ENCODE measurements at regions not wholly inside any gene's neighbourhood (a gene's known extent, or its start where the extent isn't known, plus 50 kb on each side); places are given as distances from the start of the nearest gene placed in this dataset.

- H3K36me3 ChIP-seq (ENCODE audit: insufficient read depth, low read length), result no peaks in the 10 kb centered on the region
- H3K9me3 ChIP-seq (ENCODE audit: low read length), result no peaks in the 10 kb centered on the region
- no peaks in the 10 kb centered on the region for H4K20me1 ChIP-seq (ENCODE audit: insufficient read depth)
- no peaks in the 10 kb centered on the region for H3K27me3 ChIP-seq (ENCODE audit: insufficient read depth, low read depth, low read length)
- no peak overlapping the region for H2AFZ ChIP-seq (ENCODE audit: low read depth, low read length)
- no peak overlapping the region for H3K27ac ChIP-seq (ENCODE audit: low read length)
- H3K9ac ChIP-seq (ENCODE audit: low read length), result no peak overlapping the region
- no peaks in the 10 kb centered on the region for H3F3A ChIP-seq (ENCODE audit: insufficient read depth, low read length, poor library complexity, severe bottlenecking)
- H3K79me2 ChIP-seq (replicated peaks; ENCODE audit: insufficient read depth, low read length), result no peaks in the 10 kb centered on the region
- no peak overlapping the region for H3K4me2 ChIP-seq (ENCODE audit: low read length)
- no peaks in the 10 kb centered on the region for H3K9me2 ChIP-seq (ENCODE audit: insufficient read depth, low read length)
- TF ChIP-seq CTCF (IDR thresholded peaks at IDR 0.05; ENCODE audit: poor library complexity, severe bottlenecking) (no peak), EZH2 (IDR thresholded peaks at IDR 0.05; ENCODE audit: borderline replicate concordance, insufficient read depth, low read length, poor library complexity, severe bottlenecking) (no peak), POLR2AphosphoS5 (IDR thresholded peaks at IDR 0.05) (no peak), EP300 (conservative IDR thresholded peaks at IDR 0.05; ENCODE audit: poor library complexity, severe bottlenecking) (no peak), SMC3 (conservative IDR thresholded peaks at IDR 0.05; ENCODE audit: poor library complexity) (no peak), TAF1 (IDR thresholded peaks at IDR 0.05; ENCODE audit: low read depth) (no peak), MXI1 (conservative IDR thresholded peaks at IDR 0.05; ENCODE audit: poor library complexity, severe bottlenecking) (no peak), RAD21 (conservative IDR thresholded peaks at IDR 0.05) (no peak)
- TF ChIP-seq, protein P1, sequence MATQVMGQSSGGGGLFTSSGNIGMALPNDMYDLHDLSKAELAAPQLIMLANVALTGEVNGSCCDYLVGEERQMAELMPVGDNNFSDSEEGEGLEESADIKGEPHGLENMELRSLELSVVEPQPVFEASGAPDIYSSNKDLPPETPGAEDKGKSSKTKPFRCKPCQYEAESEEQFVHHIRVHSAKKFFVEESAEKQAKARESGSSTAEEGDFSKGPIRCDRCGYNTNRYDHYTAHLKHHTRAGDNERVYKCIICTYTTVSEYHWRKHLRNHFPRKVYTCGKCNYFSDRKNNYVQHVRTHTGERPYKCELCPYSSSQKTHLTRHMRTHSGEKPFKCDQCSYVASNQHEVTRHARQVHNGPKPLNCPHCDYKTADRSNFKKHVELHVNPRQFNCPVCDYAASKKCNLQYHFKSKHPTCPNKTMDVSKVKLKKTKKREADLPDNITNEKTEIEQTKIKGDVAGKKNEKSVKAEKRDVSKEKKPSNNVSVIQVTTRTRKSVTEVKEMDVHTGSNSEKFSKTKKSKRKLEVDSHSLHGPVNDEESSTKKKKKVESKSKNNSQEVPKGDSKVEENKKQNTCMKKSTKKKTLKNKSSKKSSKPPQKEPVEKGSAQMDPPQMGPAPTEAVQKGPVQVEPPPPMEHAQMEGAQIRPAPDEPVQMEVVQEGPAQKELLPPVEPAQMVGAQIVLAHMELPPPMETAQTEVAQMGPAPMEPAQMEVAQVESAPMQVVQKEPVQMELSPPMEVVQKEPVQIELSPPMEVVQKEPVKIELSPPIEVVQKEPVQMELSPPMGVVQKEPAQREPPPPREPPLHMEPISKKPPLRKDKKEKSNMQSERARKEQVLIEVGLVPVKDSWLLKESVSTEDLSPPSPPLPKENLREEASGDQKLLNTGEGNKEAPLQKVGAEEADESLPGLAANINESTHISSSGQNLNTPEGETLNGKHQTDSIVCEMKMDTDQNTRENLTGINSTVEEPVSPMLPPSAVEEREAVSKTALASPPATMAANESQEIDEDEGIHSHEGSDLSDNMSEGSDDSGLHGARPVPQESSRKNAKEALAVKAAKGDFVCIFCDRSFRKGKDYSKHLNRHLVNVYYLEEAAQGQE (IDR thresholded peaks at IDR 0.05; ENCODE audit: borderline replicate concordance), result no peak
- H3K4me3 ChIP-seq (ENCODE audit: low read length), result no peak overlapping the region
Measured at GRCh38 chr5:8560776-8561175, 691.8 kb downstream of the MTRR start.

GRCh38 chr5:8561224-8561840 lies 692.4 kb downstream of the MTRR start:
- H3K4me2 ChIP-seq (ENCODE audit: low read length), result no peak overlapping the region
- H4K20me1 ChIP-seq (ENCODE audit: insufficient read depth), result no peaks in the 10 kb centered on the region
- H3K27ac ChIP-seq (ENCODE audit: low read length), result no peak overlapping the region
- H3F3A ChIP-seq (ENCODE audit: insufficient read depth, low read length, poor library complexity, severe bottlenecking), result no peaks in the 10 kb centered on the region
- no peaks in the 10 kb centered on the region for H3K9me3 ChIP-seq (ENCODE audit: low read length)
- no peak overlapping the region for H2AFZ ChIP-seq (ENCODE audit: low read depth, low read length)
- H3K9me2 ChIP-seq (ENCODE audit: insufficient read depth, low read length), result no peaks in the 10 kb centered on the region
- TF ChIP-seq TAF1 (IDR thresholded peaks at IDR 0.05; ENCODE audit: low read depth) (no peak), MXI1 (conservative IDR thresholded peaks at IDR 0.05; ENCODE audit: poor library complexity, severe bottlenecking) (no peak), POLR2AphosphoS5 (IDR thresholded peaks at IDR 0.05) (no peak), SMC3 (conservative IDR thresholded peaks at IDR 0.05; ENCODE audit: poor library complexity) (no peak), CTCF (IDR thresholded peaks at IDR 0.05; ENCODE audit: poor library complexity, severe bottlenecking) (no peak), RAD21 (conservative IDR thresholded peaks at IDR 0.05) (no peak), EZH2 (IDR thresholded peaks at IDR 0.05; ENCODE audit: borderline replicate concordance, insufficient read depth, low read length, poor library complexity, severe bottlenecking) (no peak), EP300 (conservative IDR thresholded peaks at IDR 0.05; ENCODE audit: poor library complexity, severe bottlenecking) (no peak)
- TF ChIP-seq, protein P1 (IDR thresholded peaks at IDR 0.05; ENCODE audit: borderline replicate concordance), result no peak
- no peak overlapping the region for H3K4me3 ChIP-seq (ENCODE audit: low read length)
- no peaks in the 10 kb centered on the region for H3K79me2 ChIP-seq (replicated peaks; ENCODE audit: insufficient read depth, low read length)
- H3K27me3 ChIP-seq (ENCODE audit: insufficient read depth, low read depth, low read length), result no peaks in the 10 kb centered on the region
- H3K36me3 ChIP-seq (ENCODE audit: insufficient read depth, low read length), result no peaks in the 10 kb centered on the region
- no peak overlapping the region for H3K9ac ChIP-seq (ENCODE audit: low read length)

Data from neural cell (in vitro differentiated cells).